SK-N-DZ (cell line): ENCODE measurements at regions not wholly inside any gene's neighbourhood (a gene's known extent, or its start where the extent isn't known, plus 50 kb on each side); places are given as distances from the start of the nearest gene placed in this dataset.
"Not testable (repeated sequence)": the region's sequence is repeated elsewhere in the genome, so short reads cannot be mapped to it uniquely, and the experiment has no call there.

Experiments used
- DNase-seq: peaks from one replicate; pipeline ENCODE4 v3.0.0-alpha.2; 2015; ENCODE audit warnings: low spot score

- DNase-seq: no peak
Measured at GRCh38 chr18:78825168-78825567, 154.4 kb upstream of the SALL3 start.

- no peak for DNase-seq
Measured at GRCh38 chr18:78826631-78827030, 153.0 kb upstream of the SALL3 start.

- no peak for DNase-seq
Measured at GRCh38 chr18:78827141-78827540, 152.5 kb upstream of the SALL3 start.

GRCh38 chr18:78828131-78828530 lies 151.5 kb upstream of the SALL3 start:
- no peak for DNase-seq

- not testable (repeated sequence) for DNase-seq
Measured at GRCh38 chr18:78829026-78829425, 150.6 kb upstream of the SALL3 start.

- no peak for DNase-seq
Measured at GRCh38 chr18:78830161-78830560, 149.5 kb upstream of the SALL3 start.

GRCh38 chr18:78830826-78831225 lies 148.8 kb upstream of the SALL3 start:
- no peak for DNase-seq

GRCh38 chr18:78831603-78832002 lies 148.0 kb upstream of the SALL3 start:
- no peak for DNase-seq

- no peak for DNase-seq
Measured at GRCh38 chr18:78833833-78834232, 145.8 kb upstream of the SALL3 start.

- no peak for DNase-seq
Measured at GRCh38 chr18:78836838-78837237, 142.8 kb upstream of the SALL3 start.

GRCh38 chr18:78837754-78838153 lies 141.9 kb upstream of the SALL3 start:
- DNase-seq: no peak

- no peak for DNase-seq
Measured at GRCh38 chr18:78838183-78838582, 141.4 kb upstream of the SALL3 start.

GRCh38 chr18:78849046-78849445 lies 130.6 kb upstream of the SALL3 start:
- DNase-seq: no peak

GRCh38 chr18:78849458-78849857 lies 130.2 kb upstream of the SALL3 start:
- no peak for DNase-seq

- DNase-seq: no peak
Measured at GRCh38 chr18:78853341-78853740, 126.3 kb upstream of the SALL3 start.

- DNase-seq: no peak
Measured at GRCh38 chr18:78855188-78855587, 124.4 kb upstream of the SALL3 start.

- no peak for DNase-seq
Measured at GRCh38 chr18:78856569-78857313, 122.9 kb upstream of the SALL3 start.

- DNase-seq: no peak
Measured at GRCh38 chr18:78857314-78858150, 122.1 kb upstream of the SALL3 start.

GRCh38 chr18:78859686-78860085 lies 119.9 kb upstream of the SALL3 start:
- no peak for DNase-seq

- no peak for DNase-seq
Measured at GRCh38 chr18:78860117-78860516, 119.5 kb upstream of the SALL3 start.

- no peak for DNase-seq
Measured at GRCh38 chr18:78861116-78861515, 118.5 kb upstream of the SALL3 start.

- no peak for DNase-seq
Measured at GRCh38 chr18:78861706-78862105, 117.9 kb upstream of the SALL3 start.

- DNase-seq: no peak
Measured at GRCh38 chr18:78862395-78862794, 117.2 kb upstream of the SALL3 start.
